K562 (cell line): ENCODE measurements at regions not wholly inside any gene's neighbourhood (a gene's known extent, or its start where the extent isn't known, plus 50 kb on each side); places are given as distances from the start of the nearest gene placed in this dataset.

Source experiments
- ATAC-seq: fragments of 200-7000 bp; cut with Tn5 transposase; 3 replicates; pipeline ENCODE4 v1.9.1; 2020; ENCODE audit warnings: moderate library complexity
- BruUV-seq: library from RNA; stranded (reverse); fragments of 400-500 nt; replicated peaks from 2 replicates; lab custom pipeline; 2021; lab: Mats Ljungman, UMichigan
- CTCF ChIA-PET: fragments of 300-600 bp; formaldehyde crosslinking; extraction: SDS; loops from one replicate; lab custom pipeline; 2021; ENCODE audit warnings: low intra/inter-chr PET ratio; lab: Yijun Ruan, JAX
- POLR2A ChIA-PET: fragments of 300-600, 350-650 bp; sonication (Branson Sonifier 250); formaldehyde crosslinking; extraction: SDS; loops from one replicate; lab custom pipeline; 2021; ENCODE audit warnings: antibody characterized with exemption, inconsistent platforms; lab: Yijun Ruan, JAX
- DNase-seq, 4 experiments: peaks; one replicate each; pipeline versions ENCODE4 v3.0.0 to v3.0.0-alpha.2; 2011 to 2018; ENCODE audit warnings: low spot score in 3 of 4, mixed read lengths in 3 of 4; ENCODE audit errors: extremely low read depth in 1 of 4
- FAIRE-seq: peaks from 2 replicates; lab custom pipeline; 2011; peaks lifted over from hg19 to GRCh38; lab: Jason Lieb, UNC
- H2AFZ ChIP-seq: 2 replicates; pipeline ENCODE4 v1.6.0; 2011; ENCODE audit warnings: low read depth, low read length, control low read depth, inconsistent platforms
- H3K27ac ChIP-seq: fragments of 200-600 bp; 3 replicates; pipeline ENCODE4 v1.8.0; 2011; ENCODE audit warnings: low read depth, mild to moderate bottlenecking, control low read depth, inconsistent platforms, low read length, moderate library complexity, mixed read lengths; ENCODE audit errors: extremely low read depth
- H3K27me3 ChIP-seq, 2 experiments: fragments of 300-600 bp in 1 of 2; 2 replicates in 1 of 2; 3 replicates in 1 of 2; pipeline versions ENCODE4 v1.6.0 to v1.8.0; 2011; ENCODE audit warnings: inconsistent platforms in 2 of 2, low read length in 2 of 2, mild to moderate bottlenecking in 1 of 2, mixed read lengths in 1 of 2, moderate library complexity in 1 of 2; ENCODE audit not compliant: control insufficient read depth in 2 of 2, insufficient read depth in 2 of 2
- H3K36me3 ChIP-seq: fragments of 300-600 bp; 3 replicates; pipeline ENCODE4 v1.8.0; 2011; ENCODE audit warnings: mild to moderate bottlenecking, low read length, inconsistent platforms; ENCODE audit not compliant: control insufficient read depth, insufficient read depth
- H3K4me1 ChIP-seq, 2 experiments: fragments of 200-600 bp in 1 of 2; replicated peaks in 1 of 2; 2 replicates in 1 of 2; 3 replicates in 1 of 2; pipeline versions ENCODE4 v1.5.1 to v1.8.0; 2011; ENCODE audit warnings: inconsistent platforms in 2 of 2, low read length in 2 of 2, mild to moderate bottlenecking in 1 of 2, mixed read lengths in 1 of 2, moderate library complexity in 1 of 2; ENCODE audit not compliant: control insufficient read depth in 2 of 2, insufficient read depth in 2 of 2
- H3K4me2 ChIP-seq: 2 replicates; pipeline ENCODE4 v1.6.1; 2011; ENCODE audit warnings: low read length, control low read depth, inconsistent platforms, mixed read lengths; ENCODE audit not compliant: insufficient read depth
- H3K4me3 ChIP-seq: fragments of 200-600 bp; sonication (generic), shearing (Covaris generic); 2 replicates; pipeline ENCODE4 v1.5.1; 2016; ENCODE audit warnings: control low read depth, inconsistent platforms
- H3K79me2 ChIP-seq: fragments of 200-600 bp; 3 replicates; pipeline ENCODE4 v1.8.0; 2011; ENCODE audit warnings: low read length, inconsistent platforms; ENCODE audit not compliant: control insufficient read depth, insufficient read depth
- H3K9ac ChIP-seq, 2 experiments: 2 replicates each; pipeline versions ENCODE4 v1.6.0 to v1.6.1; 2011; ENCODE audit warnings: low read depth in 2 of 2, low read length in 2 of 2, control low read depth in 1 of 2, inconsistent platforms in 1 of 2, mild to moderate bottlenecking in 1 of 2, mixed read lengths in 1 of 2; ENCODE audit not compliant: insufficient read depth in 1 of 2
- H3K9me1 ChIP-seq: one replicate; pipeline ENCODE4 v1.6.0; 2011; ENCODE audit warnings: inconsistent platforms, mild to moderate bottlenecking, low read length, moderate library complexity; ENCODE audit not compliant: control insufficient read depth, insufficient read depth
- H3K9me3 ChIP-seq: replicated peaks from 2 replicates; pipeline ENCODE4 v1.5.1; 2011; ENCODE audit warnings: low read depth, low read length, inconsistent platforms; ENCODE audit not compliant: control insufficient read depth, insufficient read depth
- H4K20me1 ChIP-seq: replicated peaks from 2 replicates; pipeline ENCODE4 v1.6.1; 2011; ENCODE audit warnings: low read length, inconsistent platforms, mixed read lengths; ENCODE audit not compliant: control insufficient read depth, insufficient read depth
- CGGBP1 ChIP-seq: fragments of 250-450 bp; sonication (Bioruptor Pico); IDR thresholded peaks from 2 replicates; pipeline ENCODE4 v1.9.0; 2021; ENCODE audit warnings: mild to moderate bottlenecking
- CREB1 ChIP-seq, 2 experiments: sonication (generic) in 1 of 2; formaldehyde crosslinking in 1 of 2; IDR thresholded peaks; 2 replicates each; pipeline versions ENCODE4 v1.6.1 to v1.8.0; 2012 to 2022; ENCODE audit warnings: inconsistent platforms in 1 of 2, mild to moderate bottlenecking in 1 of 2, missing genetic modification reagents in 1 of 2, moderate library complexity in 1 of 2
- CREBBP ChIP-seq: IDR thresholded peaks from one replicate; pipeline ENCODE4 v1.6.1; 2012; ENCODE audit warnings: low read depth, mild to moderate bottlenecking, control low read depth, inconsistent platforms, low read length
- GATA2 ChIP-seq: sonication (generic); formaldehyde crosslinking; IDR thresholded peaks from 2 replicates; pipeline ENCODE4 v1.4.0; 2020; ENCODE audit warnings: mild to moderate bottlenecking, missing genetic modification reagents
- NCOA6 ChIP-seq: fragments of 450-650 bp; IDR thresholded peaks from 2 replicates; pipeline ENCODE4 v1.6.1; 2017; ENCODE audit warnings: mild to moderate bottlenecking
- SMAD2 ChIP-seq: fragments of 150-350 bp; IDR thresholded peaks from 2 replicates; pipeline ENCODE4 v1.6.1; 2014; ENCODE audit warnings: low read depth, mild to moderate bottlenecking, low read length
- TFAM ChIP-seq: fragments of 250-450 bp; sonication (Bioruptor Pico); conservative IDR thresholded peaks from 2 replicates; pipeline ENCODE4 v1.5.0; 2021; ENCODE audit warnings: mild to moderate bottlenecking, moderate library complexity
- ZNF124 ChIP-seq: sonication (generic); formaldehyde crosslinking; IDR thresholded peaks from 2 replicates; pipeline ENCODE4 v1.8.1; 2022; ENCODE audit warnings: missing genetic modification reagents
- ZNF212 ChIP-seq: fragments of 450-650 bp; formaldehyde crosslinking; IDR thresholded peaks from 2 replicates; pipeline ENCODE4 v1.4.0; 2020; ENCODE audit warnings: mild to moderate bottlenecking
- ZNF449 ChIP-seq: fragments of 250-450 bp; sonication (Bioruptor Pico); IDR thresholded peaks from 2 replicates; pipeline ENCODE4 v1.8.0; 2022; ENCODE audit warnings: moderate library complexity, mild to moderate bottlenecking, inconsistent platforms
- ZNF668 ChIP-seq: fragments of 250-450 bp; sonication (Bioruptor Pico); IDR thresholded peaks from 2 replicates; pipeline ENCODE4 v1.8.0; 2022; ENCODE audit warnings: mild to moderate bottlenecking, inconsistent platforms
- ZNF75A ChIP-seq: fragments of 450-650 bp; formaldehyde crosslinking; IDR thresholded peaks from 2 replicates; pipeline ENCODE4 v1.4.0; 2020; ENCODE audit warnings: mild to moderate bottlenecking
- ZNF76 ChIP-seq: fragments of 250-450 bp; sonication (Bioruptor Pico); IDR thresholded peaks from 2 replicates; pipeline ENCODE4 v1.4.0; 2020; ENCODE audit warnings: mild to moderate bottlenecking, moderate library complexity, borderline replicate concordance
- in situ Hi-C: fragments of 300-500 bp; cut with MboI; formaldehyde crosslinking; loops from 4 replicates; pipeline ENCODE4 v1.15.0; 2018; ENCODE audit warnings: inconsistent platforms, mixed read lengths
- intact Hi-C: fragments of 100-400 bp; cut with micrococcal nuclease; formaldehyde crosslinking; loops from 2 replicates; pipeline ENCODE4 v1.14.2; 2022

- no peaks in the 10 kb centered on the region for H3K27me3 ChIP-seq
- no peak for TF ChIP-seq ZNF212 (CRISPR knock-in tag)
- TF ChIP-seq ZNF75A (CRISPR knock-in tag) = no peak
- no peak for TF ChIP-seq CREBBP
- no peak for TF ChIP-seq SMAD2
- no peak for TF ChIP-seq TFAM (CRISPR knock-in tag)
- no peak for TF ChIP-seq ZNF668 (CRISPR knock-in tag)
- no peak for TF ChIP-seq ZNF76 (CRISPR knock-in tag)
- no peak for TF ChIP-seq GATA2 (CRISPR knock-in tag)
- TF ChIP-seq NCOA6 = no peak
- TF ChIP-seq ZNF124 (CRISPR knock-in tag) = no peak
- no peak for TF ChIP-seq ZNF449 (CRISPR knock-in tag)
- TF ChIP-seq CREB1 (IDR thresholded peaks at IDR 0.05) = no peak
- TF ChIP-seq CREB1 (CRISPR knock-in tag; IDR thresholded peaks at IDR 0.05) = no peak
- no peak for TF ChIP-seq CGGBP1 (CRISPR knock-in tag)
- no peaks in the 10 kb centered on the region for H4K20me1 ChIP-seq
- no peaks in the 10 kb centered on the region for H3K9me3 ChIP-seq
- intact Hi-C loops = no loop called here
- H3K79me2 ChIP-seq = no peaks in the 10 kb centered on the region
- no peak for ATAC-seq
- no peak overlapping the region for H3K4me2 ChIP-seq
- H3K36me3 ChIP-seq = no peaks in the 10 kb centered on the region
- in situ Hi-C loops = no loop called here
- H3K9ac ChIP-seq = no peak overlapping the region
- H2AFZ ChIP-seq = no peak overlapping the region
- H3K27ac ChIP-seq = no peak overlapping the region
- ChIA-PET CTCF (no interaction called here), POLR2A (no interaction called here)
- BruUV-seq = no TSS peak
- no peak for FAIRE-seq
- H3K9me1 ChIP-seq = no peaks in the 10 kb centered on the region
- H3K4me1 ChIP-seq = no peaks in the 10 kb centered on the region
- DNase-seq = no peak
- no peak overlapping the region for H3K4me3 ChIP-seq
These were observed 830.9 kb downstream of the TECRL start for GRCh38 chr4:63578383-63578782.
